HepG2 (cell line): ENCODE measurements at regions not wholly inside any gene's neighbourhood (a gene's known extent, or its start where the extent isn't known, plus 50 kb on each side); places are given as distances from the start of the nearest gene placed in this dataset.

Experiments used
- ATAC-seq: fragments of 200-7000 bp; cut with Tn5 transposase; 3 replicates; pipeline ENCODE4 v1.9.1; 2020; ENCODE audit warnings: mild to moderate bottlenecking, moderate library complexity
- BruUV-seq: library from RNA; stranded (reverse); fragments of 400-500 nt; replicated peaks from 2 replicates; lab custom pipeline; 2021; lab: Mats Ljungman, UMichigan
- CTCF ChIA-PET: fragments of 300-600 bp; formaldehyde crosslinking; extraction: SDS; loops from one replicate; lab custom pipeline; 2021; ENCODE audit warnings: low total read pairs, inconsistent platforms, low intra/inter-chr PET ratio; lab: Yijun Ruan, JAX
- POLR2A ChIA-PET: fragments of 350-600 bp; sonication (Branson Sonifier 250); formaldehyde crosslinking; loops from one replicate; lab custom pipeline; 2020; ENCODE audit warnings: antibody characterized with exemption, inconsistent platforms; lab: Yijun Ruan, JAX
- DNase-seq: peaks from one replicate; pipeline ENCODE4 v3.0.0-alpha.2; 2015; ENCODE audit warnings: low spot score
- FAIRE-seq: peaks from 3 replicates; lab custom pipeline; 2011; peaks lifted over from hg19 to GRCh38; lab: Jason Lieb, UNC
- H2AFZ ChIP-seq: one replicate; pipeline ENCODE4 v1.6.1; 2011; ENCODE audit warnings: low read length, inconsistent platforms
- H3K27ac ChIP-seq: fragments of 300-600 bp; 3 replicates; pipeline ENCODE4 v1.8.0; 2011; ENCODE audit warnings: mixed run types, mild to moderate bottlenecking, mixed read lengths, low read length, inconsistent platforms; ENCODE audit not compliant: insufficient read depth; ENCODE audit errors: extremely low read length
- H3K27me3 ChIP-seq, 2 experiments: fragments of 200-600 bp in 1 of 2; 2 replicates in 1 of 2; 3 replicates in 1 of 2; pipeline versions ENCODE4 v1.6.0 to v1.8.0; 2011; ENCODE audit warnings: low read length in 2 of 2, mild to moderate bottlenecking in 2 of 2, moderate library complexity in 2 of 2, inconsistent platforms in 1 of 2; ENCODE audit not compliant: insufficient read depth in 2 of 2, control insufficient read depth in 1 of 2
- H3K36me3 ChIP-seq, 2 experiments: fragments of 200-600 bp in 1 of 2; replicated peaks in 1 of 2; 2 replicates in 1 of 2; 3 replicates in 1 of 2; pipeline versions ENCODE4 v1.5.1 to v1.8.0; 2011; ENCODE audit warnings: low read length in 2 of 2, inconsistent platforms in 1 of 2; ENCODE audit not compliant: insufficient read depth in 2 of 2, control insufficient read depth in 1 of 2
- H3K4me1 ChIP-seq: 2 replicates; pipeline ENCODE4 v1.5.1; 2012; ENCODE audit warnings: low read length, inconsistent platforms; ENCODE audit not compliant: insufficient read depth
- H3K4me2 ChIP-seq: 2 replicates; pipeline ENCODE4 v1.6.0; 2011; ENCODE audit warnings: low read depth, low read length, inconsistent platforms
- H3K4me3 ChIP-seq, 3 experiments: fragments of 200-600 bp in 1 of 3; sonication (generic), shearing (Covaris generic) in 1 of 3; replicated peaks in 1 of 3; 2 replicates each; pipeline ENCODE4 v1.5.1; 2011 to 2016; ENCODE audit warnings: low read length in 3 of 3, inconsistent platforms in 2 of 3, low read depth in 2 of 3, mild to moderate bottlenecking in 2 of 3, control low read depth in 1 of 3, mixed read lengths in 1 of 3; ENCODE audit not compliant: insufficient read depth in 1 of 3
- H3K79me2 ChIP-seq: one replicate; pipeline ENCODE4 v1.6.1; 2011; ENCODE audit warnings: low read length, inconsistent platforms; ENCODE audit not compliant: insufficient read depth
- H3K9ac ChIP-seq: 2 replicates; pipeline ENCODE4 v1.6.0; 2011; ENCODE audit warnings: mild to moderate bottlenecking, low read depth, low read length, inconsistent platforms; ENCODE audit not compliant: insufficient read depth
- H3K9me3 ChIP-seq: 2 replicates; pipeline ENCODE4 v1.5.1; 2012; ENCODE audit warnings: mild to moderate bottlenecking, low read length
- H4K20me1 ChIP-seq: 2 replicates; pipeline ENCODE4 v1.6.0; 2011; ENCODE audit warnings: inconsistent platforms, mild to moderate bottlenecking, low read length, moderate library complexity; ENCODE audit not compliant: insufficient read depth
- ASH2L ChIP-seq: fragments of 300-600, 200-600 bp; sonication (generic); IDR thresholded peaks from 2 replicates; pipeline ENCODE4 v1.7.0; 2017; ENCODE audit warnings: low read depth, mild to moderate bottlenecking, moderate library complexity, mixed read lengths, low read length; ENCODE audit not compliant: insufficient read length
- NR3C1 ChIP-seq: sonication (generic); formaldehyde crosslinking; IDR thresholded peaks from 2 replicates; pipeline ENCODE4 v1.4.0; 2020; ENCODE audit warnings: missing genetic modification reagents
- RBM39 ChIP-seq: fragments of 200-400 bp; formaldehyde crosslinking; IDR thresholded peaks from one replicate; pipeline ENCODE4 v1.6.1; 2018; ENCODE audit warnings: antibody characterized with exemption, mild to moderate bottlenecking, low read depth, low read length; ENCODE audit not compliant: poor library complexity, severe bottlenecking
- ZFX ChIP-seq: sonication (generic); formaldehyde crosslinking; IDR thresholded peaks from 2 replicates; pipeline ENCODE4 v1.4.0; 2020; ENCODE audit warnings: mild to moderate bottlenecking, low read depth, missing genetic modification reagents, moderate library complexity
- ZNF431 ChIP-seq: sonication (generic); formaldehyde crosslinking; IDR thresholded peaks from 2 replicates; pipeline ENCODE4 v1.9.0; 2022; ENCODE audit warnings: missing genetic modification reagents, low read depth, mild to moderate bottlenecking, borderline replicate concordance
- ZNF549 ChIP-seq: sonication (generic); formaldehyde crosslinking; IDR thresholded peaks from 2 replicates; pipeline ENCODE4 v1.5.0; 2020; ENCODE audit warnings: missing genetic modification reagents
- ZNF589 ChIP-seq: sonication (generic); formaldehyde crosslinking; conservative IDR thresholded peaks from 2 replicates; pipeline ENCODE4 v1.8.0; 2022; ENCODE audit warnings: mild to moderate bottlenecking, moderate library complexity, missing genetic modification reagents
- ZNF678 ChIP-seq: sonication (generic); formaldehyde crosslinking; IDR thresholded peaks from 2 replicates; pipeline ENCODE4 v1.4.0; 2020; ENCODE audit warnings: mild to moderate bottlenecking, missing genetic modification reagents
- ZNF737 ChIP-seq: sonication (generic); formaldehyde crosslinking; IDR thresholded peaks from 2 replicates; pipeline ENCODE4 v1.5.0; 2020; ENCODE audit warnings: missing genetic modification reagents, mild to moderate bottlenecking, borderline replicate concordance
- WGBS: methylation state at CpG from one replicate; pipeline ENCODE4 v1.1.6; 2017; ENCODE audit warnings: low lambda C conversion rate; 5-methylcytosine and 5-hydroxymethylcytosine counted together
- in situ Hi-C: cut with HindIII; loops from 2 replicates; pipeline ENCODE4 v1.10.0; 2017; ENCODE audit warnings: low pct_unique_long_range_greater_than_20kb; ENCODE audit not compliant: extremely low pct_ligation_motif_present
- intact Hi-C: fragments of 100-400 bp; cut with micrococcal nuclease; formaldehyde crosslinking; loops from one replicate; pipeline ENCODE4 v1.10.0; 2022; ENCODE audit not compliant: unreplicated experiment
- TF ChIP-seq, protein P1 (sequence below): sonication (generic); formaldehyde crosslinking; conservative IDR thresholded peaks from 2 replicates; pipeline ENCODE4 v1.4.0; 2020; ENCODE audit warnings: missing genetic modification reagents
- TF ChIP-seq, protein P2 (sequence below): sonication (generic); formaldehyde crosslinking; IDR thresholded peaks from 2 replicates; pipeline ENCODE4 v1.4.0; 2020; ENCODE audit warnings: missing genetic modification reagents
- TF ChIP-seq, protein P3 (sequence below): sonication (generic); formaldehyde crosslinking; IDR thresholded peaks from 2 replicates; pipeline ENCODE4 v1.5.1; 2020; ENCODE audit warnings: mild to moderate bottlenecking, missing genetic modification reagents, moderate library complexity

DNA sequence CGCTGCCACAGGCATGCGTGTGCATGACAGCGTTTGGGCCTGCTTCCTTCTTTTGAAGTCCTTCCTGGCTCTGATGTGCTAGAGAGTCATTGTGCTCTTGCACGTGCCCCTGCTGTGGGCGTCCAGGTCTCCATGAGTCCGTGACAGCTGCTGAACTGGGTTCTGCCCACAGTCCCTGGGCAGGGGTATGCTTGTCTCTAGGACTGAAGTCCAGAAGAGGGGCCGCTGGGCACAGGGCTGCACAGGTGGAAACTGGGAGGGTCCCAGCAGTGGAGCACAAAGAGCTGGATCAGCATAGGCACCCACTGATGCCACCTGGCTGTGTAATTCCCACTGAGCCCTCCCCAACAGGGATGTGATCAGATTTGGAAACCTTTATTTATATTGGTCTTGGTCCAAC lies 169.4 kb downstream of the IRX2 start (continued):
- TF ChIP-seq ZFX (CRISPR knock-in tag) (no peak), ZNF678 (no peak), RBM39 (no peak), ZNF549 (CRISPR knock-in tag) (no peak)

DNA sequence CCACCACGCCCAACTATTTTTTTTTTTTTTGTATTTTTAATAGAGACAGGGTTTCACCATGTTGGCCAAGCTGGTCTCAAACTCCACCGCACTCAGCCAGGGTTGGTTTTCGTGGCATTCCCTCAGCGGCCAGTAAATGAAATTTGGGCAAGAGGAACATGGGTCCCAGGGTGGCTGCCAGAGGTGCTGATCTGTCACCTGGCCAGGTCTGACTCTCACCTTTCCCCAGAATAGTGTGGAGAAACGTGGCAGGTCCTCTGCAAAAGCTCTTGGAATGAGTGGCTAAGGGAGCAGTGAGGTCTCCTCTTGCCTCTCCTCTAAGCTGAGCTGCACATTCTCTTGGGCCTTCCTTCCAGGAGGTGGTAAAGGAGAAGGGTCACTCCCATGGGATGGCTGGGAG lies 170.1 kb downstream of the IRX2 start:
- DNase-seq (no peak), FAIRE-seq (no peak), ATAC-seq (no peak)
- H4K20me1 ChIP-seq: no peaks in the 10 kb centered on the region
- no peaks in the 10 kb centered on the region for H3K36me3 ChIP-seq
- H3K4me2 ChIP-seq: no peak overlapping the region
- in situ Hi-C loops: no loop called here
- H3K27me3 ChIP-seq: peaks cover 0 to 7% of the 10 kb centered on the region in 2 experiments; a peak in 1 of 5 replicates
- POLR2A ChIA-PET: no interaction called here
- peaks cover 23% of the 10 kb centered on the region for H3K9me3 ChIP-seq
- no peaks in the 10 kb centered on the region for H3K79me2 ChIP-seq
- intact Hi-C loops: no loop called here
- 51% methylated on average over 5 of the region's 5 CpGs for WGBS
- CTCF ChIA-PET: no interaction called here
- H3K9ac ChIP-seq: no peak overlapping the region
- BruUV-seq: no TSS peak
- no peak overlapping the region for H3K4me3 ChIP-seq
- H3K4me1 ChIP-seq: no peaks in the 10 kb centered on the region
- H3K27ac ChIP-seq: no peak overlapping the region
- H2AFZ ChIP-seq: no peak overlapping the region
- TF ChIP-seq, protein P1, sequence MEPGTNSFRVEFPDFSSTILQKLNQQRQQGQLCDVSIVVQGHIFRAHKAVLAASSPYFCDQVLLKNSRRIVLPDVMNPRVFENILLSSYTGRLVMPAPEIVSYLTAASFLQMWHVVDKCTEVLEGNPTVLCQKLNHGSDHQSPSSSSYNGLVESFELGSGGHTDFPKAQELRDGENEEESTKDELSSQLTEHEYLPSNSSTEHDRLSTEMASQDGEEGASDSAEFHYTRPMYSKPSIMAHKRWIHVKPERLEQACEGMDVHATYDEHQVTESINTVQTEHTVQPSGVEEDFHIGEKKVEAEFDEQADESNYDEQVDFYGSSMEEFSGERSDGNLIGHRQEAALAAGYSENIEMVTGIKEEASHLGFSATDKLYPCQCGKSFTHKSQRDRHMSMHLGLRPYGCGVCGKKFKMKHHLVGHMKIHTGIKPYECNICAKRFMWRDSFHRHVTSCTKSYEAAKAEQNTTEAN (CRISPR knock-in tag): no peak
- TF ChIP-seq NR3C1 (CRISPR knock-in tag): no peak
- no peak for TF ChIP-seq ASH2L
- TF ChIP-seq ZNF589 (CRISPR knock-in tag): no peak
- TF ChIP-seq, protein P2, sequence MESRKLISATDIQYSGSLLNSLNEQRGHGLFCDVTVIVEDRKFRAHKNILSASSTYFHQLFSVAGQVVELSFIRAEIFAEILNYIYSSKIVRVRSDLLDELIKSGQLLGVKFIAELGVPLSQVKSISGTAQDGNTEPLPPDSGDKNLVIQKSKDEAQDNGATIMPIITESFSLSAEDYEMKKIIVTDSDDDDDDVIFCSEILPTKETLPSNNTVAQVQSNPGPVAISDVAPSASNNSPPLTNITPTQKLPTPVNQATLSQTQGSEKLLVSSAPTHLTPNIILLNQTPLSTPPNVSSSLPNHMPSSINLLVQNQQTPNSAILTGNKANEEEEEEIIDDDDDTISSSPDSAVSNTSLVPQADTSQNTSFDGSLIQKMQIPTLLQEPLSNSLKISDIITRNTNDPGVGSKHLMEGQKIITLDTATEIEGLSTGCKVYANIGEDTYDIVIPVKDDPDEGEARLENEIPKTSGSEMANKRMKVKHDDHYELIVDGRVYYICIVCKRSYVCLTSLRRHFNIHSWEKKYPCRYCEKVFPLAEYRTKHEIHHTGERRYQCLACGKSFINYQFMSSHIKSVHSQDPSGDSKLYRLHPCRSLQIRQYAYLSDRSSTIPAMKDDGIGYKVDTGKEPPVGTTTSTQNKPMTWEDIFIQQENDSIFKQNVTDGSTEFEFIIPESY (CRISPR knock-in tag): no peak
- no peak for TF ChIP-seq ZNF431
- no peak for TF ChIP-seq ZNF737 (CRISPR knock-in tag)
- TF ChIP-seq, protein P3, sequence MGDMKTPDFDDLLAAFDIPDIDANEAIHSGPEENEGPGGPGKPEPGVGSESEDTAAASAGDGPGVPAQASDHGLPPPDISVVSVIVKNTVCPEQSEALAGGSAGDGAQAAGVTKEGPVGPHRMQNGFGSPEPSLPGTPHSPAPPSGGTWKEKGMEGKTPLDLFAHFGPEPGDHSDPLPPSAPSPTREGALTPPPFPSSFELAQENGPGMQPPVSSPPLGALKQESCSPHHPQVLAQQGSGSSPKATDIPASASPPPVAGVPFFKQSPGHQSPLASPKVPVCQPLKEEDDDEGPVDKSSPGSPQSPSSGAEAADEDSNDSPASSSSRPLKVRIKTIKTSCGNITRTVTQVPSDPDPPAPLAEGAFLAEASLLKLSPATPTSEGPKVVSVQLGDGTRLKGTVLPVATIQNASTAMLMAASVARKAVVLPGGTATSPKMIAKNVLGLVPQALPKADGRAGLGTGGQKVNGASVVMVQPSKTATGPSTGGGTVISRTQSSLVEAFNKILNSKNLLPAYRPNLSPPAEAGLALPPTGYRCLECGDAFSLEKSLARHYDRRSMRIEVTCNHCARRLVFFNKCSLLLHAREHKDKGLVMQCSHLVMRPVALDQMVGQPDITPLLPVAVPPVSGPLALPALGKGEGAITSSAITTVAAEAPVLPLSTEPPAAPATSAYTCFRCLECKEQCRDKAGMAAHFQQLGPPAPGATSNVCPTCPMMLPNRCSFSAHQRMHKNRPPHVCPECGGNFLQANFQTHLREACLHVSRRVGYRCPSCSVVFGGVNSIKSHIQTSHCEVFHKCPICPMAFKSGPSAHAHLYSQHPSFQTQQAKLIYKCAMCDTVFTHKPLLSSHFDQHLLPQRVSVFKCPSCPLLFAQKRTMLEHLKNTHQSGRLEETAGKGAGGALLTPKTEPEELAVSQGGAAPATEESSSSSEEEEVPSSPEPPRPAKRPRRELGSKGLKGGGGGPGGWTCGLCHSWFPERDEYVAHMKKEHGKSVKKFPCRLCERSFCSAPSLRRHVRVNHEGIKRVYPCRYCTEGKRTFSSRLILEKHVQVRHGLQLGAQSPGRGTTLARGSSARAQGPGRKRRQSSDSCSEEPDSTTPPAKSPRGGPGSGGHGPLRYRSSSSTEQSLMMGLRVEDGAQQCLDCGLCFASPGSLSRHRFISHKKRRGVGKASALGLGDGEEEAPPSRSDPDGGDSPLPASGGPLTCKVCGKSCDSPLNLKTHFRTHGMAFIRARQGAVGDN: no peak
